GM19438 (cell line): ENCODE measurements at regions not wholly inside any gene's neighbourhood (a gene's known extent, or its start where the extent isn't known, plus 50 kb on each side); places are given as distances from the start of the nearest gene placed in this dataset.

Experiments
- ATAC-seq: cut with Tn5 transposase; IDR thresholded peaks from one replicate; pipeline ENCODE4 v1.9.1; 2021; ENCODE audit warnings: low read depth; ENCODE audit not compliant: unreplicated experiment

GRCh38 chr1:239778208-239778813 lies 313.4 kb upstream of the FMN2 start:
- ATAC-seq = no peak

DNA sequence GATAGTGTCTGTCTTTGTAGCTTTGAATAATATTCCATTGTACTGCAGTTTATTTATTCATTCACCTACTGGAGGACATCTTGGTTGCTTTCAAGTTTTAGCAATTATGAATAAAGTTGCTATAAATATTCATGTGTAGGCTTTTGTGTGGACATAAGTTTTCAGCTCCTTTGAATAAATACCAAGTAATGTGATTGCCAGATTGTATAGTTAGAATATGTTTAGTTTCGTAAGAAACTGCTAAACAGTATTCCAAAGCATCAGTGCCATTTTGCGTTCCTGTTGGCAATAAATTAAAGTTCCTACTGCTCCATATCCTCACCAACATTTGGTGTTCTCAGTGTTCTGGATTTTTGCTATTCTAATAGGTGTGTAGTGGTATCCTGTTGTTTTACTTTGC lies 311.7 kb upstream of the FMN2 start:
- ATAC-seq = no peak

DNA sequence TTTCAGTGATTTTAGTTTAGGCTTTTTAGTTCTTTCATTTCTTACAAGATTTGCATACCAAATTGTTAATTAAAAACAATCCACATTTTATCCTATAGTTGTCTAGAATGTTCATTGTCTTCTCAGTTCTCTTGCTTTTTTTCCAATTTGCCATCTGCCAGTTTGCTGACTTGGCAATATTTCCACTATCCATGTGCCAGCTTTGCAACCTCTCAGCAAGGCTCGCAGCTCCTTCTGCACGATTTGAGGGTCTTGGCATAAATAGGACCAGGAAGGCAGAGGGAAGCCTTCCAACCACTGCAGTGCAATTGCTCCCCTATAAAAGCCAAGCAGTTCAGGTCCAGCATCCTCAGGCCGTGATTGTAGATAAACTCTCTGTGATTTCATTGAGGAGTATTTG lies 306.8 kb upstream of the FMN2 start:
- no peak for ATAC-seq

- ATAC-seq = no peak
Observed at GRCh38 chr1:239785576-239785975, 306.1 kb upstream of the FMN2 start.

- no peak for ATAC-seq
Observed at GRCh38 chr1:239786464-239786863, 305.2 kb upstream of the FMN2 start.

GRCh38 chr1:239792157-239792556 lies 299.5 kb upstream of the FMN2 start:
- no peak for ATAC-seq

GRCh38 chr1:239795304-239795703 lies 296.4 kb upstream of the FMN2 start:
- no peak for ATAC-seq

GRCh38 chr1:239799617-239800016 lies 292.1 kb upstream of the FMN2 start:
- no peak for ATAC-seq

- ATAC-seq = no peak
Observed at GRCh38 chr1:239800861-239801260, 290.8 kb upstream of the FMN2 start.

GRCh38 chr1:239802275-239802674 lies 289.4 kb upstream of the FMN2 start:
- no peak for ATAC-seq

DNA sequence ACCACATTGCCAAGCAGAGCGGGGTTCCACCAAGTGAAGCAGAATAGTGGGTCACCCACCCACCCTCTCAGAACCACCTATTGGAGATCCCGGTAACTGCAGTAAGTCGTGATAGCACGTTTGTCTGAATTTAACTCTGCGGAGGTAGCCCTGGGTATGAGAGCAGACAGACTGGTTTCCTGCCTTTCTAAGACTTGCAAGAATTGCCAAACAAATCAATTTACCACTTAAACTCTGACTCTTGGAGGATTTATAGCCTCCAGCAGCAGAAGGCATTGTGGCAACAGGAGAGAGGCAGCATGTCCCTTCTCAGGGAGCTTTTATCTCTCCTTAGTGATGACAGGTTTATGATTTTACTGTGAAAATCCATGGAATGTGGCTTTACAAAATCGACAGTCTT lies 287.9 kb upstream of the FMN2 start:
- no peak for ATAC-seq

GRCh38 chr1:239804266-239804665 lies 287.4 kb upstream of the FMN2 start:
- no peak for ATAC-seq

GRCh38 chr1:239805042-239805441 lies 286.6 kb upstream of the FMN2 start:
- ATAC-seq = no peak

- ATAC-seq = no peak
Observed at GRCh38 chr1:239805851-239806772, 285.6 kb upstream of the FMN2 start.

GRCh38 chr1:239806897-239807296 lies 284.8 kb upstream of the FMN2 start:
- ATAC-seq = no peak

DNA sequence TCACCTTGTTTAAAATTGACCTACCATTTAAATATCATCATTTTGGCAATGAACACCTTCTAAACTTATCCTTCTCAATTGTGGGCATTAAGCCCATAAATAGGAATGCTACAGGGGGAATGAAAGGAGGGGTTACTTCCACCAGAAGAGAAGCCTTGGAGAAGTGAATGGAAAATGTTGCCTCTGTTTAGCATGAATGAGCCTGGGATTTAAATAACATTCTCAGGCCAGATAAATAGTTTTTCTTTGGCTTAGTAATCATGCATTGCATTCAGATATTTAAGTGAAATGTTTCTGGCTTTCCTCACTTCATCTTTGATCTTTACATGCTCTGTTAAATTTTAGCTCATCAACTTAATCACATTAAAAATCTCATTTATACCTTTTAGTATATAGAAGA lies 284.3 kb upstream of the FMN2 start:
- ATAC-seq = no peak

GRCh38 chr1:239810061-239810481 lies 281.6 kb upstream of the FMN2 start:
- no peak for ATAC-seq

- ATAC-seq = no peak
Observed at GRCh38 chr1:239811211-239811885, 280.3 kb upstream of the FMN2 start.

DNA sequence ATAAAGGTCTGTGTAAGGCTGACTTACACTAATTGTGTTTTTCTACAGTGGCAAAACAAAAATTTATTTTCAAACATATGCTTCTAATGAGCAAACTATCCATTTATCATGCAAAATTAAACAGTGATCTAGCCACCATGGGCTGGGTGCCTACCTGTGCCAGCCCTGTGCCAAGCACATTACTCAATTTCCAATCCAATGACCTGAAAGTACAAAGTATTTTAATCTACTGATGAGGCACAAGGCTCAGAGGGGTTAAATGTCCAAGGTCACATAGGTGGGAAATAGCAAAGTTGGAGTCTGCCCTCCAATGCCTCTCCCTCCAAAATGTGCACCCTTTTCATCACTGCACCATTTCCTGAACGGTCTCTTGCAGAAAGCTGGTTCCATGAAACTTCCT lies 279.1 kb upstream of the FMN2 start:
- no peak for ATAC-seq

GRCh38 chr1:239814306-239814881 lies 277.3 kb upstream of the FMN2 start:
- no peak for ATAC-seq

- no peak for ATAC-seq
Observed at GRCh38 chr1:239815074-239815473, 276.6 kb upstream of the FMN2 start.
